ENCODE measurements at regions not wholly inside any gene's neighbourhood (a gene's known extent, or its start where the extent isn't known, plus 50 kb on each side); places are given as distances from the start of the nearest gene placed in this dataset.

DNA sequence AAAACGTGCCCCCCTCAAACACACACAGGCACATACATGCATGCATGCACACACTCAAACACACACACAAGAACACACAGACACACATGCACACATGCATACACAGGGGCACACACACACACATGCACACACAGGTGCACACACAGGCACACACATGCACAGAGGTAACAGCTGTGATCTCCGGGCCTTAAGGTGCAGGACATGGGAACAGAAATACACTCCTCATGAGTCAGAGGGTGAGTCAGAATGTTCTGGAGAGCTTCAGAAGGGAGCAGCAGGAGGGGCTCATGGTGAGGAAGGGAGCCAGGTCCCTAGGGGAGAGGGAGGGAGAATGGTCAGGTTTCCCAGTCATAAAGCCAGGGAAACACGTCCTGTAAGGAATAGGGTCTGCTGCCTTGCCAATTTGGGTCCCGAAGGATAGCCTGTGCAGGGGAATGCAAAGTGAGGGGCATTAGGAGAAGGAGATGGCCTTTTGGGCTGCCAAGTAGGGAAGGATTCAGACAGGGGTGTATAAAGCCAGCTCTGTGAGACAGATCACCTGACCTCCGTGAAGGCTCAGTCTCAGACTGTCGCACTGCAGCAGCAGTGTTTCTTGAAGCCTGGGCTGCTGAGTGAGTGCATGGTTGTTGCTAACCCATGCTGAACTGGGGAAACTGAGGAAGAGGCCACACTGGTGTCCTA is 123.9 kb downstream of the MAFB start:
- Histone ChIP-seq H3K79me2 (ENCODE audit: control insufficient read depth in 1 of 2, insufficient read depth in 2 of 2, low read length in 2 of 2) (no peaks in the 10 kb centered on the region), H3K23me2 (ENCODE audit: low read depth, low read length) (no peaks in the 10 kb centered on the region), H2BK5ac (ENCODE audit: low read depth, low read length) (0 out of 2 replicates have a peak overlapping the region, but pooled peaks have one; percentile 8), H3K4me3 (ENCODE audit: extremely low read depth in 1 of 4, insufficient read depth in 2 of 4, low read depth in 3 of 4, low read length in 4 of 4) (no peak overlapping the region), H2BK15ac (ENCODE audit: low read length) (peak overlapping the region; percentile 98; the same call in 1 of the 2 replicates), H4K8ac (ENCODE audit: extremely low read depth, insufficient read depth, low read length) (0 out of 2 replicates have a peak overlapping the region, but pooled peaks have one; percentile 20), H2BK12ac (ENCODE audit: low read depth, low read length) (no peak overlapping the region), H3K4me2 (ENCODE audit: insufficient read depth in 1 of 2, low read depth in 2 of 2, low read length in 2 of 2) (no peak overlapping the region), H3K27ac (ENCODE audit: low read depth, low read length) (no peak overlapping the region), H3K4ac (replicated peaks; ENCODE audit: insufficient read length, low read depth, low read length) (no peak overlapping the region), H3K79me1 (ENCODE audit: low read depth, low read length) (no peaks in the 10 kb centered on the region), H3K9ac (replicated peaks in 1 of 4; ENCODE audit: extremely low read depth in 1 of 4, low read depth in 3 of 4, low read length in 3 of 4) (no peak overlapping the region), H3K4me1 (replicated peaks in 1 of 4; ENCODE audit: control insufficient read depth in 3 of 4, insufficient read depth in 4 of 4, low read length in 3 of 4) (peaks cover 0 to 3% (median 0%) of the 10 kb centered on the region in 4 experiments; a peak in 1 of 7 replicates), H3K27me3 (replicated peaks in 1 of 4; ENCODE audit: control insufficient read depth in 3 of 4, extremely low read depth in 1 of 4, insufficient read depth in 3 of 4, low read length in 3 of 4) (no peaks in the 10 kb centered on the region; a peak in 1 of 7 replicates), H3K56ac (replicated peaks; ENCODE audit: insufficient read length, low read depth, low read length) (no peak overlapping the region), H3K36me3 (ENCODE audit: control insufficient read depth in 2 of 4, insufficient read depth in 4 of 4, low read length in 3 of 4) (no peaks in the 10 kb centered on the region), H2BK20ac (ENCODE audit: low read length) (no peak overlapping the region), H2AFZ (ENCODE audit: low read length) (no peak overlapping the region), H4K5ac (ENCODE audit: insufficient read length, low read depth, low read length) (no peak overlapping the region), H2BK120ac (replicated peaks; ENCODE audit: low read depth, low read length) (no peak overlapping the region), H4K20me1 (replicated peaks in 1 of 2; ENCODE audit: control insufficient read depth in 1 of 2, insufficient read depth in 2 of 2, low read length in 2 of 2) (no peaks in the 10 kb centered on the region), H3K18ac (ENCODE audit: extremely low read depth, low read length) (no peak overlapping the region), H3K14ac (ENCODE audit: insufficient read length) (no peak overlapping the region), H2AK5ac (ENCODE audit: low read depth, low read length) (no peak overlapping the region), H3K9me3 (ENCODE audit: insufficient read depth in 2 of 2, low read depth in 1 of 2, low read length in 1 of 2) (no peaks in the 10 kb centered on the region), H4K91ac (replicated peaks; ENCODE audit: insufficient read length, low read length) (no peak overlapping the region), H3K23ac (ENCODE audit: insufficient read length) (no peak overlapping the region)
- TF ChIP-seq RXRA (IDR thresholded peaks at IDR 0.05; ENCODE audit: insufficient read depth, low read depth, low read length) = no peak
- no peak for TF ChIP-seq HDAC2 (IDR thresholded peaks at IDR 0.05; ENCODE audit: borderline replicate concordance in 1 of 2, low read depth in 2 of 2, low read length in 2 of 2)
- no peak for TF ChIP-seq PHF8 (conservative IDR thresholded peaks at IDR 0.05; ENCODE audit: low read depth, low read length)
- no peak for TF ChIP-seq JUND (IDR thresholded peaks at IDR 0.05; ENCODE audit: low read length)
- no peak for TF ChIP-seq NANOG (IDR thresholded peaks at IDR 0.05; ENCODE audit: insufficient read depth, low read depth, low read length, poor library complexity, severe bottlenecking)
- no peak for TF ChIP-seq SP4 (IDR thresholded peaks at IDR 0.05; ENCODE audit: low read length)
- POLR2A ChIA-PET (ENCODE audit: partially characterized antibody) = no interaction called here
- WGBS, 2 experiments (ENCODE audit: extremely low coverage in 1 of 2, insufficient coverage in 1 of 2, insufficient read length in 1 of 2, insufficient replicate concordance in 2 of 2, low coverage in 1 of 2, low lambda C conversion rate in 2 of 2, missing lambda C conversion rate in 1 of 2) = 88% methylated on average over 6 of the region's 6 CpGs; no CpG with 5 or more reads in 1 of the 2 experiments
- FAIRE-seq = no peak
- DNase-seq (ENCODE audit: low read depth in 1 of 2, low spot score in 2 of 2) = no peak
- CTCF ChIA-PET (ENCODE audit: partially characterized antibody) = interaction anchor here (0.6 to 1.3 kb wide), 5 partner anchors 11 to 593 kb away, joined by 3 to 4 read pairs (median 4); no protein-coding TSS in a partner anchor
